Kidney (tissue), 13 donors: ENCODE measurements at regions not wholly inside any gene's neighbourhood (a gene's known extent, or its start where the extent isn't known, plus 50 kb on each side); places are given as distances from the start of the nearest gene placed in this dataset.

Experiments used
- DNase-seq, 5 donors: peaks; one replicate each; pipeline ENCODE4 v3.0.0-alpha.2; 2013 to 2020
- FAIRE-seq: peaks from 2 replicates; lab custom pipeline; 2012; peaks lifted over from hg19 to GRCh38; lab: Jason Lieb, UNC
- H3K27ac ChIP-seq, 2 donors: one replicate each; pipeline ENCODE4 v1.7.0; 2013; ENCODE audit warnings: low read depth in 2 of 2, low read length in 2 of 2, inconsistent platforms in 1 of 2
- H3K27me3 ChIP-seq: one replicate; pipeline ENCODE4 v1.7.1; 2013; ENCODE audit warnings: low read length, inconsistent platforms; ENCODE audit not compliant: control insufficient read depth, insufficient read depth
- H3K36me3 ChIP-seq, 3 donors: one replicate each; pipeline versions ENCODE4 v1.7.0 to v1.7.1; 2013; ENCODE audit warnings: low read length in 3 of 3, control low read depth in 1 of 3, inconsistent platforms in 1 of 3; ENCODE audit not compliant: insufficient read depth in 3 of 3, control insufficient read depth in 2 of 3
- H3K4me1 ChIP-seq, 3 donors: one replicate each; pipeline versions ENCODE4 v1.7.0 to v1.7.1; 2013; ENCODE audit warnings: low read length in 3 of 3, inconsistent platforms in 1 of 3, low read depth in 1 of 3; ENCODE audit not compliant: control insufficient read depth in 2 of 3, insufficient read depth in 2 of 3
- H3K4me3 ChIP-seq, 3 donors: one replicate each; pipeline versions ENCODE4 v1.7.0 to v1.8.1; 2013; ENCODE audit warnings: low read length in 3 of 3, control low read depth in 1 of 3, inconsistent platforms in 1 of 3
- H3K9ac ChIP-seq, 3 donors: one replicate each; pipeline versions ENCODE4 v1.7.0 to v1.7.1; 2013; ENCODE audit warnings: low read length in 3 of 3, control low read depth in 1 of 3, inconsistent platforms in 1 of 3
- H3K9me3 ChIP-seq, 3 donors: one replicate each; pipeline versions ENCODE4 v1.7.0 to v1.7.1; 2013; ENCODE audit warnings: low read length in 3 of 3, control low read depth in 1 of 3, inconsistent platforms in 1 of 3; ENCODE audit not compliant: control insufficient read depth in 2 of 3, insufficient read depth in 1 of 3
- CTCF ChIP-seq: IDR thresholded peaks from 3 replicates; pipeline ENCODE4 v1.5.1; 2012; ENCODE audit warnings: mild to moderate bottlenecking, moderate library complexity, borderline replicate concordance; ENCODE audit not compliant: insufficient read depth; ENCODE audit errors: extremely low read depth
- intact Hi-C: fragments of 100-400 bp; cut with DNase I; formaldehyde crosslinking; loops from one replicate; pipeline ENCODE4 v1.11.1; 2022
- donor health status: control.
- donor health status: control.
- donor health status: control.
- donor health status: control.
- donor health status: control.
- donor health status: DM: yes; HTN: yes; CAD: no.
- donor health status: Normal renal cell carcinoma (clear cell type).

GRCh38 chr4:101701551-101701950, 89.0 kb upstream of the BANK1 start:
- H3K9ac ChIP-seq, result no peak overlapping the region
- no peak overlapping the region for H3K4me3 ChIP-seq
- peaks cover 0 to 2% (median 0%) of the 10 kb centered on the region in 3 donors for H3K9me3 ChIP-seq
- H3K27ac ChIP-seq, result no peak overlapping the region
- no peaks in the 10 kb centered on the region for H3K27me3 ChIP-seq
- no peaks in the 10 kb centered on the region for H3K36me3 ChIP-seq
- intact Hi-C loops, result no loop called here
- TF ChIP-seq CTCF, result no peak
- no peaks in the 10 kb centered on the region for H3K4me1 ChIP-seq
- DNase-seq (no peak), FAIRE-seq (no peak)

- Histone ChIP-seq H3K36me3 (no peaks in the 10 kb centered on the region), H3K4me3 (no peak overlapping the region), H3K4me1 (no peaks in the 10 kb centered on the region), H3K27me3 (no peaks in the 10 kb centered on the region), H3K9me3 (no peaks in the 10 kb centered on the region), H3K9ac (no peak overlapping the region), H3K27ac (no peak overlapping the region)
- TF ChIP-seq CTCF, result no peak
- peak; percentile 19 for FAIRE-seq
- intact Hi-C loops, result no loop called here
- DNase-seq, result no peak
These were observed 90.9 kb upstream of the BANK1 start for GRCh38 chr4:101699441-101700124.

GRCh38 chr4:101697266-101697665, 93.3 kb upstream of the BANK1 start:
- Histone ChIP-seq H3K9ac (no peak overlapping the region), H3K9me3 (no peaks in the 10 kb centered on the region), H3K27me3 (no peaks in the 10 kb centered on the region), H3K4me1 (no peaks in the 10 kb centered on the region), H3K27ac (no peak overlapping the region), H3K4me3 (no peak overlapping the region), H3K36me3 (no peaks in the 10 kb centered on the region)
- FAIRE-seq (no peak), DNase-seq (no peak)
- intact Hi-C loops, result no loop called here
- TF ChIP-seq CTCF, result no peak
